SK-N-SH (cell line): ENCODE measurements at regions not wholly inside any gene's neighbourhood (a gene's known extent, or its start where the extent isn't known, plus 50 kb on each side); places are given as distances from the start of the nearest gene placed in this dataset.

Experiments
- CTCF ChIA-PET: fragments of 300-600, 350-600 bp; formaldehyde crosslinking; extraction: SDS; loops from one replicate; lab custom pipeline; 2021; lab: Yijun Ruan, JAX
- POLR2A ChIA-PET: fragments of 350-600 bp; sonication (Branson Sonifier 250); formaldehyde crosslinking; extraction: SDS; loops from one replicate; lab custom pipeline; 2020; ENCODE audit warnings: antibody characterized with exemption, inconsistent platforms; lab: Yijun Ruan, JAX
- DNase-seq: peaks from one replicate; pipeline ENCODE4 v3.0.0; 2012
- H2AFZ ChIP-seq: fragments of 200-600 bp; sonication (generic); 2 replicates; pipeline ENCODE4 v1.8.1; 2016; ENCODE audit warnings: antibody characterized with exemption, mild to moderate bottlenecking, low read depth
- H3F3A ChIP-seq: fragments of 200-600 bp; sonication (generic); replicated peaks from 2 replicates; pipeline ENCODE3; 2016; ENCODE audit warnings: antibody characterized with exemption, mild to moderate bottlenecking; ENCODE audit not compliant: insufficient read depth
- H3K27ac ChIP-seq, 2 experiments: fragments of 200-500 bp in 1 of 2; fragments of 200-600 bp in 1 of 2; sonication (Bioruptor generic) in 1 of 2; sonication (generic), shearing (Covaris generic) in 1 of 2; 2 replicates each; pipeline versions ENCODE4 v1.5.1 to v1.6.1; 2014 to 2016; ENCODE audit warnings: low read depth in 2 of 2, inconsistent platforms in 1 of 2, low read length in 1 of 2, mild to moderate bottlenecking in 1 of 2, mixed read lengths in 1 of 2
- H3K27me3 ChIP-seq: fragments of 200-600 bp; sonication (generic), shearing (Covaris generic); 2 replicates; pipeline ENCODE4 v1.6.1; 2016; ENCODE audit warnings: mixed run types; ENCODE audit not compliant: insufficient read depth
- H3K36me3 ChIP-seq, 2 experiments: fragments of 200-500 bp in 1 of 2; fragments of 200-600 bp in 1 of 2; sonication (Bioruptor generic) in 1 of 2; sonication (generic) in 1 of 2; replicated peaks in 1 of 2; 2 replicates each; pipeline versions ENCODE3 to v1.5.1; 2014 to 2016; ENCODE audit warnings: low read length in 1 of 2, mild to moderate bottlenecking in 1 of 2; ENCODE audit not compliant: insufficient read depth in 2 of 2, control insufficient read depth in 1 of 2
- H3K4me1 ChIP-seq, 2 experiments: fragments of 200-500 bp in 1 of 2; fragments of 200-600 bp in 1 of 2; sonication (Bioruptor generic) in 1 of 2; sonication (generic), shearing (Covaris generic) in 1 of 2; 2 replicates each; pipeline versions ENCODE4 v1.5.1 to v1.6.1; 2014 to 2016; ENCODE audit warnings: low read depth in 1 of 2, low read length in 1 of 2, mixed run types in 1 of 2; ENCODE audit not compliant: insufficient read depth in 2 of 2, control insufficient read depth in 1 of 2
- H3K4me2 ChIP-seq: fragments of 200-600 bp; sonication (generic), shearing (Covaris generic); 2 replicates; pipeline ENCODE4 v1.6.1; 2017; ENCODE audit warnings: mixed run types
- H3K4me3 ChIP-seq, 2 experiments: fragments of 200-500 bp in 1 of 2; fragments of 200-600 bp in 1 of 2; sonication (Bioruptor generic) in 1 of 2; sonication (generic), shearing (Covaris generic) in 1 of 2; 2 replicates each; pipeline versions ENCODE4 v1.5.1 to v1.8.1; 2014 to 2016; ENCODE audit warnings: low read depth in 2 of 2, inconsistent platforms in 1 of 2, low read length in 1 of 2, mild to moderate bottlenecking in 1 of 2, mixed read lengths in 1 of 2, moderate library complexity in 1 of 2
- H3K79me2 ChIP-seq: fragments of 200-600 bp; sonication (generic); 2 replicates; pipeline ENCODE4 v1.8.1; 2017; ENCODE audit warnings: mild to moderate bottlenecking; ENCODE audit not compliant: insufficient read depth
- H3K9ac ChIP-seq: fragments of 200-600 bp; sonication (generic); 2 replicates; pipeline ENCODE4 v1.6.1; 2017; ENCODE audit warnings: mixed run types
- H3K9me2 ChIP-seq: fragments of 200-600 bp; sonication (generic); 2 replicates; pipeline ENCODE4 v1.6.1; 2017; ENCODE audit warnings: mixed run types
- H3K9me3 ChIP-seq: fragments of 200-600 bp; sonication (generic); 2 replicates; pipeline ENCODE4 v1.6.1; 2017; ENCODE audit warnings: mixed run types, mild to moderate bottlenecking, moderate library complexity
- H4K20me1 ChIP-seq: fragments of 200-600 bp; sonication (generic); 2 replicates; pipeline ENCODE4 v1.6.1; 2017; ENCODE audit warnings: mild to moderate bottlenecking, mixed run types; ENCODE audit not compliant: insufficient read depth
- CHD2 ChIP-seq: fragments of 150-350 bp; IDR thresholded peaks from 2 replicates; pipeline ENCODE4 v1.6.1; 2018; ENCODE audit warnings: low read length; ENCODE audit not compliant: partially characterized antibody
- CTCF ChIP-seq: fragments of 200-600 bp; sonication (generic); IDR thresholded peaks from 2 replicates; pipeline ENCODE4 v1.6.1; 2017; ENCODE audit warnings: antibody characterized with exemption, mild to moderate bottlenecking, moderate library complexity
- EP300 ChIP-seq, 2 experiments: IDR thresholded peaks; 2 replicates each; pipeline versions ENCODE4 v1.4.0 to v1.6.1; 2012; ENCODE audit warnings: borderline replicate concordance in 1 of 2, low read depth in 1 of 2, low read length in 1 of 2
- EZH2phosphoT487 ChIP-seq: fragments of 200-600 bp; sonication (generic); IDR thresholded peaks from 2 replicates; pipeline ENCODE4 v1.6.1; 2017; ENCODE audit warnings: low read depth, mixed run types, mild to moderate bottlenecking, antibody characterized with exemption, moderate library complexity, borderline replicate concordance
- FOSL2 ChIP-seq: IDR thresholded peaks from 2 replicates; pipeline ENCODE4 v1.4.0; 2012; ENCODE audit warnings: low read depth, mild to moderate bottlenecking, moderate library complexity, borderline replicate concordance
- FOXJ3 ChIP-seq: sonication (generic); formaldehyde crosslinking; IDR thresholded peaks from 2 replicates; pipeline ENCODE4 v1.5.1; 2020; ENCODE audit warnings: mild to moderate bottlenecking, missing genetic modification reagents
- FOXM1 ChIP-seq: IDR thresholded peaks from 2 replicates; pipeline ENCODE4 v1.4.0; 2012; ENCODE audit warnings: low read depth, mild to moderate bottlenecking
- GABPA ChIP-seq: IDR thresholded peaks from 2 replicates; pipeline ENCODE4 v1.4.0; 2012; ENCODE audit warnings: low read depth, mild to moderate bottlenecking
- MEF2A ChIP-seq: IDR thresholded peaks from 2 replicates; pipeline ENCODE4 v1.4.0; 2012; ENCODE audit warnings: low read depth, borderline replicate concordance
- NFIC ChIP-seq: IDR thresholded peaks from 2 replicates; pipeline ENCODE4 v1.4.0; 2012; ENCODE audit warnings: borderline replicate concordance
- RCOR1 ChIP-seq: fragments of 150-350 bp; IDR thresholded peaks from 2 replicates; pipeline ENCODE4 v1.6.1; 2017; ENCODE audit warnings: antibody characterized with exemption, low read length
- REST ChIP-seq: IDR thresholded peaks from 2 replicates; pipeline ENCODE4 v1.6.1; 2012; ENCODE audit warnings: mild to moderate bottlenecking, low read depth, low read length, moderate library complexity
- RFX5 ChIP-seq: IDR thresholded peaks from 2 replicates; pipeline ENCODE4 v1.6.1; 2012; ENCODE audit warnings: mild to moderate bottlenecking, improper control_type of control experiment, low read length
- RXRA ChIP-seq: IDR thresholded peaks from 2 replicates; pipeline ENCODE4 v1.4.0; 2012; ENCODE audit warnings: low read depth, mild to moderate bottlenecking, borderline replicate concordance
- SMC3 ChIP-seq: IDR thresholded peaks from 2 replicates; pipeline ENCODE4 v1.6.1; 2012; ENCODE audit warnings: low read depth, low read length, improper control_type of control experiment
- TCF12 ChIP-seq: IDR thresholded peaks from 2 replicates; pipeline ENCODE4 v1.4.0; 2012
- TEAD4 ChIP-seq: IDR thresholded peaks from 2 replicates; pipeline ENCODE4 v1.4.0; 2012; ENCODE audit warnings: mild to moderate bottlenecking, borderline replicate concordance; ENCODE audit not compliant: insufficient read depth
- ZBTB33 ChIP-seq: IDR thresholded peaks from 2 replicates; pipeline ENCODE4 v1.4.0; 2012; ENCODE audit warnings: low read depth, borderline replicate concordance
- WGBS: methylation state at CpG from one replicate; pipeline ENCODE4 v1.1.6; 2017; ENCODE audit warnings: low lambda C conversion rate; 5-methylcytosine and 5-hydroxymethylcytosine counted together
- TF ChIP-seq, protein P1 (sequence below): IDR thresholded peaks from 2 replicates; pipeline ENCODE4; 2012

GRCh38 chr4:130349745-130350144 lies 1253.8 kb downstream of the C4orf33 start:
- Histone ChIP-seq H2AFZ (no peak overlapping the region), H3F3A (no peaks in the 10 kb centered on the region), H4K20me1 (no peaks in the 10 kb centered on the region), H3K4me3 (no peak overlapping the region), H3K9me2 (no peaks in the 10 kb centered on the region), H3K4me2 (no peak overlapping the region), H3K27me3 (peaks cover 8% of the 10 kb centered on the region), H3K27ac (no peak overlapping the region), H3K9ac (no peak overlapping the region), H3K9me3 (no peaks in the 10 kb centered on the region), H3K4me1 (no peaks in the 10 kb centered on the region), H3K36me3 (no peaks in the 10 kb centered on the region), H3K79me2 (no peaks in the 10 kb centered on the region)
- ChIA-PET POLR2A (no interaction called here), CTCF (no interaction called here)
- TF ChIP-seq CHD2 (no peak), NFIC (no peak), SMC3 (no peak), TEAD4 (no peak), FOXJ3 (CRISPR knock-in tag) (no peak), ZBTB33 (no peak), RCOR1 (no peak), RXRA (no peak), TCF12 (no peak), CTCF (no peak), EP300 (IDR thresholded peaks at IDR 0.05; ENCODE audit: borderline replicate concordance in 1 of 2, low read depth in 1 of 2, low read length in 1 of 2) (no peak), RFX5 (no peak), EZH2phosphoT487 (no peak), FOXM1 (no peak), REST (no peak), FOSL2 (no peak), MEF2A (no peak), GABPA (no peak)
- TF ChIP-seq, protein P1, sequence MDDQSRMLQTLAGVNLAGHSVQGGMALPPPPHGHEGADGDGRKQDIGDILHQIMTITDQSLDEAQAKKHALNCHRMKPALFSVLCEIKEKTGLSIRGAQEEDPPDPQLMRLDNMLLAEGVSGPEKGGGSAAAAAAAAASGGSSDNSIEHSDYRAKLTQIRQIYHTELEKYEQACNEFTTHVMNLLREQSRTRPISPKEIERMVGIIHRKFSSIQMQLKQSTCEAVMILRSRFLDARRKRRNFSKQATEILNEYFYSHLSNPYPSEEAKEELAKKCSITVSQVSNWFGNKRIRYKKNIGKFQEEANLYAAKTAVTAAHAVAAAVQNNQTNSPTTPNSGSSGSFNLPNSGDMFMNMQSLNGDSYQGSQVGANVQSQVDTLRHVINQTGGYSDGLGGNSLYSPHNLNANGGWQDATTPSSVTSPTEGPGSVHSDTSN: no peak
- no peak for DNase-seq
- 27% methylated on average over 4 of the region's 7 CpGs for WGBS
